Neural progenitor cell (in vitro differentiated cells): ENCODE measurements at regions not wholly inside any gene's neighbourhood (a gene's known extent, or its start where the extent isn't known, plus 50 kb on each side); places are given as distances from the start of the nearest gene placed in this dataset.

Source experiments
- CTCF ChIP-seq: fragments of 200-600 bp; sonication (generic); IDR thresholded peaks from 2 replicates; pipeline ENCODE4 v1.5.1; 2017; ENCODE audit warnings: antibody characterized with exemption, mild to moderate bottlenecking
- EZH2phosphoT487 ChIP-seq: fragments of 200-600 bp; sonication (generic); IDR thresholded peaks from 2 replicates; pipeline ENCODE4 v1.6.1; 2017; ENCODE audit warnings: antibody characterized with exemption

DNA sequence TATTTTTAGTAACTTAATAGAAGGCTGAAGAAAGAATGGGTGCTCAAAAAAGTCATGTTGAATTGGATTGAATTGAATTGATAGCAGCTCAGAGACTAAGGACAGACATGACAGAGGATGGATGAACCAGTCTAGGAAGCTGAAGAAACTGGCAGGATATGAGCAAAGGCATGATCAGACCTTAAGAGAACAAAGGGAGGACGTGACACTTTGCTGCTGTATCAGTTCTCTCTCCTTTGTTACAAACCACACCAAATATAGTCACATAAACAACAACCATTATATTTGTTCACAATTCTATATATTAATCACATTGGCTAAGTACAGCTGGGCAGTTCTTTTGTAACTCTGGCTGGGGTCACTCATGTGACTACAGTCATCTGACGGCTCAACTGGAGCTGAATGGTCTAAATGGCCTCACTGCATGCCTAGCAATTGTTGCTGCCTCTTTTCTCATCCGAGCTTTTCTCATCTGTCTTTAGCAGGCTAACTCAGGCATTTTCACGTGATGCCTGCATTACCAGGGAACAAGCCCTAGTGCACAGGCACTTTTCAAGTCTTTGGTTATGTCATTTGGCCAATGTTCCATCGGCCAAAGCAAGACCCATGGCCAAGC lies 355.0 kb downstream of the ETNK1 start:
- TF ChIP-seq CTCF (no peak), EZH2phosphoT487 (no peak)
